HG03439 (cell line): ENCODE measurements at regions not wholly inside any gene's neighbourhood (a gene's known extent, or its start where the extent isn't known, plus 50 kb on each side); places are given as distances from the start of the nearest gene placed in this dataset.

Source experiments
- ATAC-seq: cut with Tn5 transposase; IDR thresholded peaks from one replicate; pipeline ENCODE4 v1.9.1; 2021; ENCODE audit warnings: mild to moderate bottlenecking, moderate library complexity; ENCODE audit not compliant: unreplicated experiment

DNA sequence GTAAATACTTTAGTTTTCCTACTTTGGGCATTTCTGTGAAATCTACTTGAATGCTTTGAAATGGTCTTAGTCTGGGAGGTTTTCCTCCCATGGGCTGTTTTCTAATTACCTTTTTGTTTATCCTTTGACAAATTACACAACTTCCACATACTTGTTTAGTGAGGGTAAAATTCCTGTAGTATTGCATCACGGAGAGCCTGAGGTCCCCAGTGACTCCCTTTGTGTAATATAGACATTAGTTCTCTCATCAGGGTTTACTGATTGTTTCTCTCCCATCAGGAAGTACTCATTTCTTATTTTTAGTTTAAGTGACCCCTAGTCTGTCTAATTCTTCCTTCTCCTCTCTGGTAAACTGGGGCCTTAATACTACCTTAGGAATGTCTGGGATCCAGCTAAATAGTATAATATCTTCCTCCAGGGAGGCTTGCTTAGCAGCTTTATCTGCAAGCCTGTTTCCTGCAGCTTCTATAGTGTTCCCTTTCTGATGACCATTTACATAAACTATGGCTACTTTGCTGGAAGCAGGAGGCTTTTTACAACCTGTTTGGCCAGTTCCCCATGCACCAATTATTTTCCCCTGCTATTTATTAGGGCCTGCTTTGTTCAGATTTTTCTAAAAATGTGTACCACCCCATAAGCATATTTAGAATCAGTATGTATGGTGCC, 87.2 kb upstream of the XCR1 start:
- no peak for ATAC-seq

DNA sequence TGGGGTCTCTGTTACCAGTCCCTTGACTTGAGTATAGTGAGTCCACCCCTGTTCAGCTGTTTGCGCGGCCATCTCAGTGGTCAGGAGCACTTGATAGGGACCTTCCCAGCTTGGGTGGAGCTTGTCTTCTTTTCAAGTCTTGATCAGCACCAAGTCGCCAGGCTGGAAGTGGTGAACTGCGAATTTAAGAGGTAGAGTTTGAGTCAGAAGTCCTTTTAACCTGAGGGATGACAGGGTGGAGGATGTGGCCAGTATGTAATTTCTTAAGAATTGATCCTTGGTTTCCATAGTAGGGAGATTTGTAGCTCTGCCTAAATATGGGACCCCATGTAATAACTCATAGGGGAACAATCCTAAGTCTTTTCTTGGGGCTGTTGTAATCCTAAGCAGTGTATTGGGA, 86.3 kb upstream of the XCR1 start:
- ATAC-seq, result no peak

DNA sequence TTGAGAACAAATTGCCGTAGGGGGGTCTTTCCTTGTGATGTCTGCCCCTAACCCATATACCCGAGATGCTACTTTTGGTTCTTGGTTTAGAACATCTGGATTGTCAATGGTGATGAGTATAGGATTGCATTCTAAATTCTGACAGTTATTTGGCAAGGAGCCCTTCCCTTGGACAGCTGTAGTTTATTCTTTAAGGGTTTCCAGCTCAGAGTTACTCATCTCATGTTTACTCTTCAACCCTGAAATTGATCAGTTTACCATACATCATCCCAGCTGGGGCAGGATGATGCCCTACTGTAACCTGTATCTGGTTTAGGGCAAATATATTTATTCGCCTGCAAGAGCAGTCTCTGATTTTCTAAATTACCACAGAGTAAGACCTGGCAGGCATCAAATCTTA, 85.7 kb upstream of the XCR1 start:
- no peak for ATAC-seq

DNA sequence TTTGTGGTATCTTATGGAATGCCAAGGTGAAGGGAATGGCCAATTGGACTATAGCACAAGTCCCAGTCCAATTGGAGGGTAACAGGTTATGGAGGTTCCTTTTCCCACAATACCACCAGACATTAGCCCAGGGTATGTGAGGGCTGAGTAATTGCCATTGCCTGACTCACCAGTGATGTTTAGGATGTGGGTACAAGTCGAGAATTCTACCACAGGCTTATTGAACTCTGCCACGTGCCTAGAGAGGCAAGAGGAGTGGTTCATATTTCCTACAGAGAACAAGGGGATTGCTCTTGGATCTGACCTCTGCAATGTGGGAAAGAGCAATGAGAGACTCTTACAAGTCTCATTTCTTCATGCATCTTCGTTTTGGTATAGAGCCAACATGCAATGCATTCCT, 85.0 kb upstream of the XCR1 start:
- ATAC-seq, result no peak

DNA sequence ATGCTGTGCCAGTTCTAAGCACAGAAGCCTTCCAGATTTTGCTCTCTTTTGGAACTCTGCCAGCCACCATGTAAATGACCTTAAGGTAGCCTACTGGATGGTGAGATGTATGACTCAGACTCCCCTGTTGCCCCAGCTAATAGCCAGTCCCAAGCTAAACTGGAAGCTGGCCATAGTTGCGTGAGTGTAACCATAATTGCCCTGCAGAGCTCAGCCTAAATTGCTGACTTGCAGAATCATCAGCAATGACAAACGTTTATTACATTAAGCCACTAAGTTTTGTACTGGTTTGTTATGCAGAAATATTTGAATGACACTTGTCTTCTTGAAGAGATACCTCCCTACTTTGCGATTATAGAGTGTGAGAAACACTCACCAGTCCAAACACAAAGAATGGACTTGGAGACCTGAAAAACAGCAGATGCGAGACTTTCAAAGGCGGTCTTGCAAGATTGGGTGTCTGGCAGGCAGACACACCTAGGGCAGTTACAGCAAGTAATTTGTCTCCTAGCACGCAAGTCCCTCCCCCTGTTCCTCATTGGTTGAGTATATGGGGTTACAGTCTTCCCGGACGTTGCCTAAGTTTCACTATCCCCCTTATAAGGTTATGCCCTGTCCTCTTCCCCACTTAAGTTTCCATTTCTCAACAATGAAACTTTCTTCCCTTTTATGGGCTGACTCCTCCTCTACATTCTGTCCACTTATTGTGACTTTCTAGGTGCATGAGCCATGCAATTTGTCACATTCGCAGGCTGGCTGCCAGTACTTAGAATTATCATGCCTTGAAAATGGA, 83.6 kb upstream of the XCR1 start:
- ATAC-seq, result no peak

DNA sequence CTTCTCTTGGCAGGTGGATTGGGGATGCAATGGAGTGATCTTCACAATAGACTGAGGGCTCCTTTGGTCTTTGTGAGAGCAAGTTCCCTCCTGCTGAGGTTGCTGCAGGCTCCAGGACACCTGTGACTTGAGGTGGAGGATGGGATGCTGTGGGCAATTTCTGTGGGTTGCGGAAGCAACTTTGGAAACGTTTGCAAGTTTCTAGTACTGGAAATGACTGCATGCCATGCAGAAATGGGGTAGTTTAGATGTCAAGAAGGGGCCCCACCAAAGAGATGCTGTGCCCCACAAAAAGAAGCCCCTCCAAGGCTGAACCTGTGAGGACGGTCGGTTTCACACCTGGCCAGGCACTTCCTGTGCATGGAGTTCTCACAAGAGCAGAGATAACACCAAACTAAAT, 80.4 kb upstream of the XCR1 start:
- ATAC-seq, result no peak

DNA sequence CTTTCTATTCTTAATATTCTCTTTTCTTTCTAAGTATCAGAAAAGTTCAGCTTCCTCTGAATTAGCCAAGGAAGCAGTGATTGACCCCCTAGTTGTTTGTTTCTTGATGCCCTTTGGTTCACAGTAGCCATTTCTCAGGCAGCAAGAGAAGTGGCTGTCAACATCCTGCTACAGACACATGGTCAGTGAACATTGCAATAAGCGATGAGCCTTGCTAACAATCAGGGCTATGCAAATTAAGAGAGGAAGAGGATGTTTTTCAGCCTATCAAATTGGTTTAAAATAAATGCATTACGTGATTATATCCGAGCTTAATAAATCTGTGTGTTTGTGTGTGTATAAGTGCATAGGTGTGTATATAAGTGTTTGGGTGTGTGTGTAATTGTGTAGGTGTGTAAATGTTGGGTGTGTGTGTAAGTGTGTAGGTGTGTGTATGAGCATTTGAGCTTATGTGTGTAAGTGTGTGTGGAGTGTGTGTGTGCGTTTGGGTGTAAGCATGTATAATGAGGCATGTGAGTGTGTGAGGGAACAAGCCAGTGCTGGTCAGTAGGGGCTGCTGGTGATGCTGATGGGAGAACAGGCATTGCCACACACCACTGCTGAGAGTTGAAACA, 78.1 kb upstream of the XCR1 start:
- no peak for ATAC-seq

DNA sequence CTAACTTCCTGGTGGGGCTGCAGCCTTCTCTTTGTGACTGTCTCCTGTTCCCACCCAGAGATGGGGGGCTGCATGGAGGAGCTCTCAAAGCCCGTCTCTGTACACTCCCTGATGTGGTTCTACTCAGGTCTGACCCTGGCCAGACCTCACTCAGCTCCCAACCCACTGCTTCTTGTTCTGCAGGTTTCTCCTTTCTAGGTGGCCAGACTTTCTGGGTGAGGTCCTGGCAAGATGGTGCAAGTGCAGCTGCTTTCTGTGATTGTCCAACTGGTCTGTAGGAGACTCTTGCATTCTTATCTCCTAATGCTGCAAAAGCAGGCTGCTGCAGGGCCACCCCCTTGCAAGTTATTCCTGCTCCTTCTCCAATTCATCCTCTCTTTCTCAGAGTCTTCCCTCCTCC, 77.4 kb upstream of the XCR1 start:
- no peak for ATAC-seq

DNA sequence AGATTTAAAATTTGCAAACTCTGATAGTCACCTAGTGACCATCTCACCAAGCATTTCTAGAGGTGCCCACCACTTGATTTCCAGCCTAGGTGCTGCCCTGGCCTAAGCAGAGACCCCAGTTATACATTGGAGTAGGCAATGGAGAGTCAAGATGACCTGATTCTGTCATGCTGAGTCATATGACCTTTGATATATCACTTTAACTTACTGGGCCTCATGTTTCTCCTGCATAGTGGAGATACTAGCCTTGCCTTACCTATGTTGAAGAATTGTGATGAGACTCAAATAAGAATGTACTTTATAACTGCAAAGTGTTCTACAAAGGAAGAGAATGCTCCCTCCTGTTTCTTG, 75.5 kb upstream of the XCR1 start:
- ATAC-seq, result no peak

DNA sequence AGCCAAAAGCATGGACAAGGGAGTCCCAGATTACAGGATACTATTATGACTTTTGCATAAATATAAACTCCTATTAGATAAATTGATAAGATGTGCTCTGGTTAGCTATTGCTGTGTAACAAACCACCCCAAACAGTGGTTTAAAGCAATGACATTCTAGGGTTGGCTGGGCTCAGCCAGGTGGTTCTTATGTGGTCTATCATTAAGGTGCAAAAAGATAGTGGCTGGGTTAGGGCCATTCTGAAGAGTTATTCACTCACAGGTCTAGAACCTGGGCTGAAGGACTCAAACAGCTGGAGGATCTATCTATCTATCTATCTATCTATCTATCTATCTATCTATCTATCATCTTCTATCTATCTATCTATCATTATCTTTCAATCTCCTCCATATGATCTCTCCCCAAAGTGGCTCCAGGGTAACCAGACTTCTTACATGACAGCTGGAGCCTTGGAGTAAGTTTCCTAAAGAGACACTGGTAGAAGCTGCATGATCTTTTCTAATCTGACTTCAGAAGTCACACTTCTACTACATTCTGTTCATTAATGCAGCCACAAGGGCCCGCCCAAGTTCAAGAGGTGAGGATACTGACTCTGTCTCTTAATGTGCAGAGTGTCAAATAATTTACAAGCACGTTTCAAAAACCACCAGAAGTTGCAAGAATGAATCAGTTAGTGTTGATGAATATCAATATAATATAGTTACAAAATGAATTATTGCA, 74.9 kb upstream of the XCR1 start:
- no peak for ATAC-seq

DNA sequence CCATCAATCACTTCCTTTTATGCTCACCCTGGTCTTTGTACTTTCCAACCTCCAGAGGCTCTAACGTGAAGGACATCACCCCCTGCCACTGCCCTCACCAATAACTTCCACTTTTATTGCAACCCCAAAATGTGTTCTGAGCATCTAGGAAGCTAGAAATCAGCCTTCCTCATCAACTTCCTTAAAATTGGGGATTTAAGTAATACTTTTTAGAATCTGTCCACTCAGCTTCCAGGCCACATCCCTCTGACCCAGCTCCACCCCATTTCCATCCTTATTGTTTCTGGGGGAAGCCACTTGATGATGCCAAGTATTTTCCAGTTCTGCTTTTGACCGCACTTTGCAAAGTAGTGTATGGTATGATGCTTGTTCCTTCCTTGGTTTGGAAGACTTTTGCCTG, 73.5 kb upstream of the XCR1 start:
- ATAC-seq, result no peak

DNA sequence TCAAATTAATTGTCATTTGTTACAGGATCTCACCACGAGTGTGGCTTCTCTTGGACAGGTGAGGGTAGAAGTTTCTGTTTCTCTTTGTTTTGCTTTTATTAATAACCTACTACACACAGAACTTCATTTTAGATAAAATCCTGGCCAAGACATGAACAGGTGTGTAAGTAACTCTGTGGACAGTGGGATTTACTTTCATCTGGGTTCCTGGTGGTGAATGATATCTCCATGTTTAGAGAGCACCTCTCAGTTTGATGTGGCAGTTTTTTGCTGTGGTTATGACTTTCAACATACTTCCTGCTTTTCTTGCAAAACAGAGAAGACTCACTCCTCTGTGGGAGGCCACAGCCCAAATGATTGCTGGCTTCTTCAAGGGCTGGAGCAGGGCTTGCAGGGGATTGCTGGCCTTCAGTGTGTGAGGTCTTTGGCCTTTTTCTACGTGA, 71.1 kb upstream of the XCR1 start:
- ATAC-seq, result no peak

DNA sequence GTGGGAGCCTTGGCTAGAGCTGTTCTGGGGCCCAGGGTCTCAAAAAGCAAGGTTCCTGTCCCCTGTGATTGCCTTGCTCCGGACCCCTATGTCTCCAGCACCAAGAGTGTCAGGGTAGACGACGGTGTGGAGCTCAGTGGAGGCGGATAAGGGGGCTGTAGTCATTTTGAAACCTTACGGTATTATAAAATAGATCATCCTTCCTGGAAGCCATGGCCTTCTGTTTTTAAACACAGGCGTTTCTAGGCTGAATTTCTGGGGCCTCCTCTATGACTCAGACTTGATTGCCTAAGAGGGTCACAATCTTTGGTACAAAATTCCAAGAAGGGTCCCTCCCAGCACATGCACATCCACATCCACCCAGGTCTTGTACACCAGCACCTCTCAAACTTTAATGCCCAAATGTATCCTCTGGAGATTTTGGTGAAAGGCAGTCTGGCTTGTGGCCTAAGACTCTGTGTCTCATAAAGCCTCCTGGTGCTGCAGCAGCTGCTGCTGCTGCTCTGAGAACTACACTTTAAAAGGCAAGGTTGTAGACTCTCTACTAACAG, 70.5 kb upstream of the XCR1 start:
- no peak for ATAC-seq

DNA sequence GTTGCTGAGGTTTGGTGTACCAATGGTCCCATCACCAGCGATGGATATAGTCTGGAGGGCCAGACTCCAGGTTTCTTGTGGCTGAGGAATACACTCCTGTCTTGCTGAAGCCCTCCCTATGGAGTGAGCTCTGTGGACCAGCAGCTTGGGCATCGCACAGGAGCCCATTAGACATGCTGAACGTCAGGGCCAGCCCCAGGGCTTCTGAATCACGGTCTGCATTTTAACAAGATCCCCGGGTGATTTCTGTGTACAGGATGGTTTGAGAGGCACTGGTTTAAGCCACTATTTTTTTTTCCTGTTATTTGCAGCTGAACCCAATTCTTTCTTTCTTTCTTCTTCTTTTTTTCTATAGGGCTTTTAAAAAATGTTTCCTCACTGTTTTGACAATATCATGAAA, 69.5 kb upstream of the XCR1 start:
- ATAC-seq, result no peak

DNA sequence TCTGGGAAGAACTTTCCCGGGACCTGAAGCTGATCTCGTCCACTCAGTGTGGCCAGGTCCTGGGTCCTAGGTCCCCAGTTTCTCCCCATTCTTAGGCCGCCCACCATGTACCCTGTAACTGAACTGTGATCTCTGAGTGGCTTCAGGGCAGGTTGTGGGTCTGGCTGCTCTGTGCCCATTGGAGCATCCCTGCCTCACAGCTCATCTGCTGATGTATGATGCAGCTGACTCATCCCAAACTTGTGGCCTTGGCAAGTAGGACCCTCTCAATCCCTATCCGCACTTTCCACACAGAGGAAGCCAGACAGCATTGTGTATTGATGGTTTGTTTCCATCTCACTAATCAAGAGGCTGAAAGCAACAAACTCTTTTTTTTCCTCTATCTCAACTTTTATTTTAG, 69.1 kb upstream of the XCR1 start:
- no peak for ATAC-seq

DNA sequence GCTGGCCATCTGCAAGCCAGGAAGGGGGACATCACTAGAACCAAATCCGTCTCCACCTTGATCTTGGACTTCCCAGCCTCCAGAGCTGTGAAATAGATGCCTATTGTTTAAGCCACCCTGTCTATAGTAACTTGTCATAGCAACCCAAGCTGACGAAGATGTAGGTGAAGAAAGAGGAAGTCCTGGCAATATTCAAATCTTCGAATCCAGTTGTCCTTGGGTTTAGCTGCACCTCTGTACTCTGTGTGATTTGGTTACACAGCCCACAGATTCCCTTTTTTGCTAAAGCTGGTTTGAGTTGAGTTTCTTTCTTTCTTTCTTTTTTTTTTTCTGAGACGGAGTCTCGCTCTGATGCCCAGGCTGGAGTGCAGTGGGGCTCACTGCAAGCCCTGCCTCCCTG, 68.0 kb upstream of the XCR1 start:
- no peak for ATAC-seq

DNA sequence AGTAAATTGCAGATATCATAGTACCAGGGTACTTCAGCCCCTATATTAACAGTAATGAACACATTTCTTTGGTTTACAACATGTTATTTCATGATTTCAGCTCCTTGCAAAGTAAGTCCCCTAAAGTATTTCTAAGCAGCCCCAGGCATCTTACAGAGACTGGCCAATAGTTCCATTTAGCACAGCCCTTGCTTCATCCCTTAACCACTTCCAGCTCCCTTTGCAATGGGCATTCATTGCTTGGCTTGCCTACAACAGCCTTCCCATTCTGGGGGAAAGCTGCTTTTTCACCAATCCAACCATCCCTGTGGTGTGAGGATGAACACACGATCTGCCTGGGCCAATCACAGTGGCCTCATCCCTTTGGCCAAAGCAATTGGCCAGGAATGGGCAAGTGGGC, 67.2 kb upstream of the XCR1 start:
- ATAC-seq, result no peak

DNA sequence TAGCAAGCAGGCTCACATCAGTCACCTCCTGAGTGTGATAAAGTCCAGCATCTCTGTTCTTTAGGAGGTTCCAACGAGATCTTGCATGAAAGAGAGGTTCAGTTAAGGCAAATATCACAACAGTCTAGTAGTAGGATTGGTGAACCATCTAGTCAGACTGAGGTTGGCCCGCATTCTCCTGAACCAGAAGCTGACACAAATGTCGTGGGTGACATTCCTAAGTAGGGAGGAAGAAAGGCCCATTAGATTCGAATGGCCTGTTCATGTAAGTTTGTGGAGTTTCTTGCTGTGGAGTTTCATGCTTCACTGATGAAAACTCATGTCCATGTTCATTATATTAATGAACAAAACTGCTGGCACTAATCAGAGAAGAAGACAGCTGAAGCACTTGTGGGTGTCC, 66.7 kb upstream of the XCR1 start:
- ATAC-seq, result no peak

DNA sequence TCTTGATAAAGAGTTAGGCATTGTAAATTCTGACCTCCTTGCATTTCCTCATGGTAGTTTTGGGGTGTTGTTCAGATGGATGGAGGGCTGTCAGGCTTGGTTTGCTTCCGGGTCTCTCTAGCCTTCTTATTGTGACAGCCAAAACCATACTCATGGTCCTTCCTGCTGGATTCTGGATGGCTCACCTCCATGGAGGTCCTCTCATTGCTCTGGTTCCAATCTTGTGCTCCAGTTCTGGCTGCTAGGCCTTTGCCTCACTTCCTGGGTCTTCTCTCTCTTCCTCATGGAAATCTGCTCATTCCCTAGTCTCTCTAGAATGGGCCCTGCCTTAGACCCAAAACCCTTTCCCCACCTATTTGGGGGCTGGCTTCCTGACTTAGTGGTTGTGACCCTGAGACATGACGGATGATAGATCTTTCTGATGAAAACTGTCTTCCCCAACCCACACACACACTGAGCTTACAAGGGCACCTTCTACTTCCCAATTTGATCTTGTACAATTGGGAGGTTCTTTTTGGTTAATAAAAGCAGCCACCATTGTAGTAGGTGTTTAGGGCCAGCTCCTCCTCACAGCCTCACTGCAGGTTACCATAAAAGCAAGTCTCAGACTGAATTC, 66.2 kb upstream of the XCR1 start:
- ATAC-seq, result no peak

DNA sequence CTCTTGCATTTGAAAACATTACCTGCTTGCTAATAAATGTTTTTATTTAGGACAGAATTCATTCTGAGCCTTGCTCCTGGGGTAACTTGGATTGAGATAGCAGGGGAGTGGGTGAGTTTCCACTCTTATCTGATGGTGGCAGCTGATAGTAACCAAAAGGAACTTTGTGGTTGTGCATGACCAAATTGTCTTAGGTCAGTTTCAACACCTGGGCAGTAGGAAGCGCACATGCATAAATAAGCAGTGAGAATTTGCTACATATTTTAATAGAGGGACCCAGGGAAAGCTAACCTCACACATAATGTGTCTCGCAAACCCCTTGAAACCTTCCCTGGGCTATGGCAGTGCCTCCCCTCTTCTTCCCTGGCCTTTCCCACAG, 65.4 kb upstream of the XCR1 start:
- no peak for ATAC-seq
